Astrocyte (in vitro differentiated cells and primary cell): ENCODE measurements at regions not wholly inside any gene's neighbourhood (a gene's known extent, or its start where the extent isn't known, plus 50 kb on each side); places are given as distances from the start of the nearest gene placed in this dataset.

Experiments used
- CTCF ChIP-seq: IDR thresholded peaks from 2 replicates; pipeline ENCODE4 v1.5.1; 2011; ENCODE audit warnings: low read depth, mild to moderate bottlenecking, inconsistent platforms, low read length, moderate library complexity; ENCODE audit not compliant: insufficient read depth
- EZH2 ChIP-seq: IDR thresholded peaks from 2 replicates; pipeline ENCODE4 v1.6.1; 2012; ENCODE audit warnings: mild to moderate bottlenecking, low read length, inconsistent platforms; ENCODE audit not compliant: insufficient read depth

DNA sequence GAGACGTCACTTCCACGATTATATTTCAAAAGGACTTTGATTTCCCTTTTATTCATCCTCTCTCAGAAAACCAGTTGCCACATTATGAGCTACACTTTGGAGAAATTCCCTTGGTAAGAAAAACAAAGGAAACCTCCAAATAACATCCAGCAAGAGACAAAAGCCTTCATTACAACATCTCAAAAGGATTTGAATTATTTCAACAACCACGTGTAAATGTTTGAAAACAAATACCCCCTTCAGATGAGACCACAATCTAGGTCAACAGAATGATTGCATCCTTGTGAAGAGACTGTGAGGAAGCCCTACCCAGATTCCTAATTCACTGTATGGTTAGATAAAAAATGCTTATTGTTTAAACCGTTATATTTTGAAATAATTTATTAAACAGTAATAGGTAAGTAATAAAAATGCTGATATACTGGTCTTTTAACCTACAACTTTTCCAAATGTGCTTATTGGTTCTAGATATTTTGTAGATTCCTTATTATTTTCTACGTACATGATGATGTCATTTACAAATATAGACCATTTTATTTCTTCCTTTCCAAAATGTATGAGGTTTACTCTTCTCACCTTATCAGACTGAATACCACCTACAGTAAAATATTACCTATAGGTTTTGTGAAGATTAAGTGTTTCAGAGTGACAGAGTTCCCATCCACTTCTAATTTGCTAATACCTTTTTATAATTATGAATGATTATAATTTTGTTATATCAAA lies 922.7 kb upstream of the CHAC2 start:
- TF ChIP-seq CTCF (no peak), EZH2 (no peak)
